ENCODE measurements at regions not wholly inside any gene's neighbourhood (a gene's known extent, or its start where the extent isn't known, plus 50 kb on each side); places are given as distances from the start of the nearest gene placed in this dataset.

GRCh38 chr11:30740091-30740490 is 153.9 kb upstream of the MPPED2 start:
- no peak for DNase-seq (ENCODE audit: low read depth, low spot score)

- DNase-seq (ENCODE audit: low read depth, low spot score): no peak
Observed at GRCh38 chr11:30735946-30736345, 149.8 kb upstream of the MPPED2 start.

- no peak for DNase-seq (ENCODE audit: low read depth, low spot score)
Observed at GRCh38 chr11:30733748-30734147, 147.6 kb upstream of the MPPED2 start.

- DNase-seq (ENCODE audit: low read depth, low spot score): no peak
Observed at GRCh38 chr11:30730011-30730410, 143.9 kb upstream of the MPPED2 start.

GRCh38 chr11:30729187-30729713 is 143.1 kb upstream of the MPPED2 start:
- no peak for DNase-seq (ENCODE audit: low read depth, low spot score)

GRCh38 chr11:30725645-30726195 is 139.6 kb upstream of the MPPED2 start:
- DNase-seq (ENCODE audit: low read depth, low spot score): no peak

- DNase-seq (ENCODE audit: low read depth, low spot score): no peak
Observed at GRCh38 chr11:30724274-30724673, 138.1 kb upstream of the MPPED2 start.

GRCh38 chr11:30719371-30719770 is 133.2 kb upstream of the MPPED2 start:
- DNase-seq (ENCODE audit: low read depth, low spot score): no peak

- DNase-seq (ENCODE audit: low read depth, low spot score): no peak
Observed at GRCh38 chr11:30717641-30718040, 131.5 kb upstream of the MPPED2 start.

- DNase-seq (ENCODE audit: low read depth, low spot score): no peak
Observed at GRCh38 chr11:30717009-30717408, 130.9 kb upstream of the MPPED2 start.

- DNase-seq (ENCODE audit: low read depth, low spot score): no peak
Observed at GRCh38 chr11:30712749-30713148, 126.6 kb upstream of the MPPED2 start.

GRCh38 chr11:30710221-30710620 is 124.1 kb upstream of the MPPED2 start:
- no peak for DNase-seq (ENCODE audit: low read depth, low spot score)

- DNase-seq (ENCODE audit: low read depth, low spot score): no peak
Observed at GRCh38 chr11:30707110-30707509, 121.0 kb upstream of the MPPED2 start.

- DNase-seq (ENCODE audit: low read depth, low spot score): no peak
Observed at GRCh38 chr11:30705913-30706675, 119.9 kb upstream of the MPPED2 start.

- no peak for DNase-seq (ENCODE audit: low read depth, low spot score)
Observed at GRCh38 chr11:30698425-30698824, 112.3 kb upstream of the MPPED2 start.

- DNase-seq (ENCODE audit: low read depth, low spot score): no peak
Observed at GRCh38 chr11:30697032-30697431, 110.9 kb upstream of the MPPED2 start.

GRCh38 chr11:30684772-30685171 is 98.6 kb upstream of the MPPED2 start:
- no peak for DNase-seq (ENCODE audit: low read depth, low spot score)

GRCh38 chr11:30683176-30683575 is 97.0 kb upstream of the MPPED2 start:
- DNase-seq (ENCODE audit: low read depth, low spot score): no peak

- no peak for DNase-seq (ENCODE audit: low read depth, low spot score)
Observed at GRCh38 chr11:30666817-30667216, 80.7 kb upstream of the MPPED2 start.

GRCh38 chr11:30665067-30665466 is 78.9 kb upstream of the MPPED2 start:
- DNase-seq (ENCODE audit: low read depth, low spot score): no peak

- no peak for DNase-seq (ENCODE audit: low read depth, low spot score)
Observed at GRCh38 chr11:30653606-30654005, 67.5 kb upstream of the MPPED2 start.

GRCh38 chr11:30652801-30653200 is 66.6 kb upstream of the MPPED2 start:
- no peak for DNase-seq (ENCODE audit: low read depth, low spot score)

GRCh38 chr11:30650266-30650665 is 64.1 kb upstream of the MPPED2 start:
- no peak for DNase-seq (ENCODE audit: low read depth, low spot score)

Data from iPS DF 19.7 (cell line).